GM13977 (cell line): ENCODE measurements at regions not wholly inside any gene's neighbourhood (a gene's known extent, or its start where the extent isn't known, plus 50 kb on each side); places are given as distances from the start of the nearest gene placed in this dataset.
A peak's percentile ranks its signal among the peaks of the same experiment; 100 is the strongest.

Source experiments
- DNase-seq: peaks from one replicate; pipeline ENCODE4 v3.0.0; 2012; ENCODE audit warnings: low spot score
- in situ Hi-C: fragments of 300-500 bp; cut with MboI; formaldehyde crosslinking; loops from one replicate; pipeline ENCODE4 v1.12.0; 2022; ENCODE audit warnings: low sequenced_read_pairs, low pct_unique_long_range_greater_than_20kb, mixed read lengths, inconsistent platforms; ENCODE audit not compliant: unreplicated experiment
- TF ChIP-seq, protein P1 (sequence below): IDR thresholded peaks from 2 replicates; pipeline ENCODE4 v1.5.1; 2012; ENCODE audit warnings: mild to moderate bottlenecking, control low read depth; ENCODE audit not compliant: insufficient read depth; ENCODE audit errors: extremely low read depth, missing control alignments

DNA sequence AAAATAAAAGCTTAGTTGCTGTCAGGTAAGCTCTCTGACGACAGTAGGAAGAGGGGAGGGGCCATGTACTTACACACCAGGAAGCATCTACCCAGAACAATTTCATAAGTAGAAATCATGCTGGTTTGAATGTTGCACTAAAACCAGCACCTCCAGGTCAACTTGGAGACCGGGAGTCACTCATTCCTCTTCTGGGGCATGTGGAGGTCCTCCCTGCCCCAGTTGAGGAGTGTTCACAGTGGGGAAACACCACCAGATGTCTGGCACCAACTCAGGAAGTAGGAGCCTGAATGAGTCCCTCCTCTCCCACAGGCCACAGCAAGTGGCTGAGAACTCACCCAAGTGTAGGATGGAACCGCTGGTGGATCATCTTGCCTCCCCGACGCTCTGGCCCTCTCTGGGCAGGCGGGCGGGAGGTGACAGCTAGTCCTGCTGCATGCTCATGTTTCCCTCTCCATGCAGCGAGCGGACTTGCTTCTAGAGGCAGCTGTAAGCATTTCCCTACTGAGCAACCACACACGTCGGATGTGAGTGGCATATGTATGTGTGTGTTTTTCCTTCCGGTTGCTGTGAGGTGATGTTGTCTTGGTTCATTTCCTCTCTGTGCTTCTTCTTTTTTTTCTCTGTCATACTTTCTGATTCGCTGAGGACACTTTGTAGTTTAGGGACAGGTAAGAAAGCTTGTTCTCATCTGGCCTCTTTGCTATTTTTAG lies 149.5 kb upstream of the NEDD9 start:
- DNase-seq, result peak; percentile 62
- TF ChIP-seq, protein P1, sequence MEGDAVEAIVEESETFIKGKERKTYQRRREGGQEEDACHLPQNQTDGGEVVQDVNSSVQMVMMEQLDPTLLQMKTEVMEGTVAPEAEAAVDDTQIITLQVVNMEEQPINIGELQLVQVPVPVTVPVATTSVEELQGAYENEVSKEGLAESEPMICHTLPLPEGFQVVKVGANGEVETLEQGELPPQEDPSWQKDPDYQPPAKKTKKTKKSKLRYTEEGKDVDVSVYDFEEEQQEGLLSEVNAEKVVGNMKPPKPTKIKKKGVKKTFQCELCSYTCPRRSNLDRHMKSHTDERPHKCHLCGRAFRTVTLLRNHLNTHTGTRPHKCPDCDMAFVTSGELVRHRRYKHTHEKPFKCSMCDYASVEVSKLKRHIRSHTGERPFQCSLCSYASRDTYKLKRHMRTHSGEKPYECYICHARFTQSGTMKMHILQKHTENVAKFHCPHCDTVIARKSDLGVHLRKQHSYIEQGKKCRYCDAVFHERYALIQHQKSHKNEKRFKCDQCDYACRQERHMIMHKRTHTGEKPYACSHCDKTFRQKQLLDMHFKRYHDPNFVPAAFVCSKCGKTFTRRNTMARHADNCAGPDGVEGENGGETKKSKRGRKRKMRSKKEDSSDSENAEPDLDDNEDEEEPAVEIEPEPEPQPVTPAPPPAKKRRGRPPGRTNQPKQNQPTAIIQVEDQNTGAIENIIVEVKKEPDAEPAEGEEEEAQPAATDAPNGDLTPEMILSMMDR, result no peak
- in situ Hi-C loops, result no loop called here

DNA sequence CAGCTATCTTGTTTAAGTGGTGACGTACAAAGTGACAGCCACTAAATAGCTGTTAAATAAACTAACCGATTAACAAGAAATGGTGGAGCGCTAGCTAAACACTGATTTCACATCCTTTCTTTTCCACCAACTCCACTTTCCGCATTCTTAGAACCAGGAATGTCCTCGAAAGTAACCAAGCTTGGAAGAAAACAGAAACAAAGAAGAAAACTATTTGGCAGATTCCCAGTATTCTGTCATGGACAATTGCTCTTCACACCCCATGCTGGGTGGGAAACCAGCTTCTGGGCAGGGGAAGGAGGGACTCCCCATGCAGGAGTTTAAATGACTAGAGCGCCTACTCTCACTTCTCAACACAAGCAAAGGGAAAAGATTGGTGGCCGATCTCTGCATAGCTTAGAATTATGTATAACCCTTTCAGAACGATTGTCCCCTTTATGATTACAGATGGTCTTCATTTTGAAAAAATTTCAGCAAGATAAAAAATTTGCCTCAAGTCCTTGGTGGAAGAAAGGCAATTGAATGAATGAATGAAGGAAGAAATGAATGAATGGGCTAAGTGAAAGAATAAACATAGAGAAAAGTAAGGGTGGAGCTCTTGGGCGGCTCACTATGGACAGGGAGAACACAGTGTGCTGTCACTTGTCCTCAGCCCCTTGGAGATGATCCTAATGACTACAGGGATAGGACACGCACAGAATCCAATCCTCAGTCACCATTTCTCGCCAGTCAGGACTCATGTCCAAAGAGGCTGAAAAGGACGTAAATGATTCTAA lies 148.7 kb upstream of the NEDD9 start:
- in situ Hi-C loops, result no loop called here
- DNase-seq, result no peak
- TF ChIP-seq, protein P1, result no peak

DNA sequence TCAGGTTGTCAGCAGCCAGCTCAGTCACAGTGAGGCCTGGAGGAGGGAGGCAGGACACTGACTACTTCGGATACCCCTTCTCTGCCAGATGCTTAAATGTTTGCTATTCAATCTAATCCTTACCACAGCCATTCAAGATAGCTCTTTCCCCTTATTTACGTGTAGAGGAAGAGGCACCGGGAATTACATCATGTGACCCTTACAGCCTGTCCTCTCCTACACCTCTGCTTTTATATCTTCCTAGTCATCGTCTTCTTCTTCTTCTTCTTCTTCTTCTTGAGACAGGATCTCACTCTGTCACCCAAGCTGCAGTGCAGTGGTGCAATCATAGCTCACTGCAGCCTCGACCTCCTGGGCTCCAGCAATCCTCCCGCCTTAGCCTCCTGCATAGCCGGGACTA lies 148.1 kb upstream of the NEDD9 start:
- TF ChIP-seq, protein P1, result no peak
- in situ Hi-C loops, result no loop called here
- no peak for DNase-seq

DNA sequence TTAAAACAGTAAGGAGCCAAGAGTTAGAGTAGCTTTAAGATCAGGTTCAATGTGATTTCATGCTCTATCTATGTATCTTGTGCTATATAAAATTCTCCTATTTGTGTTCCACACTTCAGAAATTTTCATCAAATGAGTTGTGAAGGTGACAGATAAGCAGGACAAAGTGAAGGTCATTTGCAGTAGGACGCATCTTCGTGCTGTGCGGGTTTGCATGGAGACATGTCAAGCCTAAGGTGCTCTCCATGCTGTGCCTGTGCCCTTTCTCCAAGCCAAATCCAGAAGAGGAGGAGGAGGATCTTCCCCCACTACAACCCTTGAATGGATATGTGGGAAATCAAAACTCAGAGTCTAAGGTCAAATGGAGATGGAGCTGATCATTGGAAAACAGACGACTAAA lies 147.3 kb upstream of the NEDD9 start:
- TF ChIP-seq, protein P1, result no peak
- in situ Hi-C loops, result no loop called here
- no peak for DNase-seq

DNA sequence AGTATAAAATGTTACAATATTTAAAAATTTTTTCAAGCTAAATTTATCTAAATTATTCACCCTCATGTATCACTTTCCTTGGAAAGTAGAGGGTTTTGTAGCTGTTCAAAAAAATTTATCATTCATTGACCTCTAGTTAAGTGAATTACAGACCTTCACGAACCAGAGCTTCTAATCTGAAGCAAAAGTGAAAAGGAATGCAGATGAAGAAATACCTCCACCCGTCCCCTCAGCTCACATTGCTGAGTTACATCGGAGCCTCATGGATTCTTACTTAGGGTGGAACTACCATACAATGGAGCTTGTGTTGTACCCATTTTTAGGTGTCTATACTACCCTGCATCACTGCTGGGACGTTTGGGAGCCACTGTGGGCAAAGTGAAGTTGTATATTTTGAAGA lies 146.2 kb upstream of the NEDD9 start:
- no peak for DNase-seq
- TF ChIP-seq, protein P1, result no peak
- in situ Hi-C loops, result no loop called here

DNA sequence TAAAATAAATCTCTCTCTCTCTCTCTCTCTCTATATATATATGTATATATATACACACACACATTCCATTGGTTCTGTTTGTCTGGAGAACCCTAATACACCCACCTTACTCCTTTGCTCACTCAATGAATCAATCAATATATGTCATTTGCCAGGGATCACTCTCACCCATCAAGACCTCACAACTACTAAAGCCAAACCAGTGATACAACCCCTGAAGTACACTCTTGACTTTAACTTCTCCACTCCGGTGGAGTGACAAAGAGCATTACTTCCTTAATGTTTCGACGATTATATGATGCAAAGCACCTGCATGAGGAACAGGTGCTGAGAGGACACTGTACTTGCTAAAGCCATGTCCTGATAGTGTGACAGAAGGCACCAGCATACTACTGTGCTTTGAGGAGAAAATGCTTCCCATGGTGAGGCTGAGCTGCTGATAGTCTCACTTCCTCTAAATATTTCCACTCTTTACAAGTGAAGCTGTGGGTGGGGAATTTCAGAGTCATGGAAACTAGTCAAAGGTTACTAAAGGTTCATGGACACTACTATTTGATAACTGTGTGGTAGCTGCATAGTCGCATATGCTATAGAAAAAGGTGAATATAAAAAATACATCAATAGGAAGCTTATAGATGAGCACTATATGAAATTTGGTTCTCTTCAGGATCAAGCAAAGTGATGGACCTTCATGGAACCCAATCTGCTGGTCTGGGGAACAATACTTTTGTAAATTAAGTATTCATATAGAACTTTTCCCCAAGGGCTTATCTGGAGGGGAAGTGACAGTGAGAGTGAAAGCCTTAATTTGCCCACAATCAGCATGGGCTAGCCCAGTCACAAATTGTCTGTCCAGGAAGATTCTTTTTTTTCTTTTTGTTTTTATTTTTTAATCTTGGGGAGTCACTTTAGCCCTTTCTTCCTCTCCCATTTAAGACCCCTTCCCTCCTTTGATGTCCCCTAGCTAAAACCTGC lies 141.9 kb upstream of the NEDD9 start:
- TF ChIP-seq, protein P1, result no peak
- DNase-seq, result peak; percentile 46
- in situ Hi-C loops, result no loop called here
